ENCODE measurements at regions not wholly inside any gene's neighbourhood (a gene's known extent, or its start where the extent isn't known, plus 50 kb on each side); places are given as distances from the start of the nearest gene placed in this dataset.

DNA sequence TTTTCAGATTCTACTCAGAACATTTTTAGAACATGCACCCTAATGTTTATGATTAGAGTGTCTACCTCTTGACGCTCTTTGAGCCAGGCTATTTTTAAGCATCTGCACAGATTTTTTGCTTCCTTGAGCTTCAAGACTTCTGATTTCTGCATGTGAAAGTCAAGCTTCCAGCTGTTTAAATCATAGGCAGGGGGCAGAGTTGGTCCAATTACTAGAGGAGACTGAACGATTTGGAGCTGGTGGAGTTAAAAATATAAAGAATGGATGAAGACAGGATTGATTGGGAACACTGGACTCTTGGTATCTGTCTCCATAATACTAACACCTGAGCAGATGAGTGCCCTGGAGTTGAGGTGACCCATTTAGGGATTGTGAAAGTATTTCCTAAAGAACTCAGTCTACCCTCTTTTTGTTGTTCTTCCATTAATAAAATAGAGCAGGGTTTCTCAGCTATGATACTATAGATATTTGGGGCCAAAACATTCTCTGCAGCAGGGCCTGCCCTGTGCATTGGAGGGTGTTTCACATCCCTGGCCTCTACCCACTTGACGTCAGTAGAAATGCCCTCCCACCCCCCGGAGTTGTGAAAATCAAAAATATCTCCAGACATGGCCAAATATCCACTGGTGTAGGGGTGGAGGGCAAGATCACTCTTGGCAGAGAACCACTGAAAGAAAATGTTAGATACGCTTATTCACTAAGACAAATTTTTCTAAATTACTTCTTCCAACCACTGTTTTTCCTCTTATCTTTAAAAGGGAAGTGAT is 160.1 kb downstream of the COG6 start:
- TF ChIP-seq, protein P1, sequence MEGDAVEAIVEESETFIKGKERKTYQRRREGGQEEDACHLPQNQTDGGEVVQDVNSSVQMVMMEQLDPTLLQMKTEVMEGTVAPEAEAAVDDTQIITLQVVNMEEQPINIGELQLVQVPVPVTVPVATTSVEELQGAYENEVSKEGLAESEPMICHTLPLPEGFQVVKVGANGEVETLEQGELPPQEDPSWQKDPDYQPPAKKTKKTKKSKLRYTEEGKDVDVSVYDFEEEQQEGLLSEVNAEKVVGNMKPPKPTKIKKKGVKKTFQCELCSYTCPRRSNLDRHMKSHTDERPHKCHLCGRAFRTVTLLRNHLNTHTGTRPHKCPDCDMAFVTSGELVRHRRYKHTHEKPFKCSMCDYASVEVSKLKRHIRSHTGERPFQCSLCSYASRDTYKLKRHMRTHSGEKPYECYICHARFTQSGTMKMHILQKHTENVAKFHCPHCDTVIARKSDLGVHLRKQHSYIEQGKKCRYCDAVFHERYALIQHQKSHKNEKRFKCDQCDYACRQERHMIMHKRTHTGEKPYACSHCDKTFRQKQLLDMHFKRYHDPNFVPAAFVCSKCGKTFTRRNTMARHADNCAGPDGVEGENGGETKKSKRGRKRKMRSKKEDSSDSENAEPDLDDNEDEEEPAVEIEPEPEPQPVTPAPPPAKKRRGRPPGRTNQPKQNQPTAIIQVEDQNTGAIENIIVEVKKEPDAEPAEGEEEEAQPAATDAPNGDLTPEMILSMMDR (IDR thresholded peaks at IDR 0.05), result no peak

DNA sequence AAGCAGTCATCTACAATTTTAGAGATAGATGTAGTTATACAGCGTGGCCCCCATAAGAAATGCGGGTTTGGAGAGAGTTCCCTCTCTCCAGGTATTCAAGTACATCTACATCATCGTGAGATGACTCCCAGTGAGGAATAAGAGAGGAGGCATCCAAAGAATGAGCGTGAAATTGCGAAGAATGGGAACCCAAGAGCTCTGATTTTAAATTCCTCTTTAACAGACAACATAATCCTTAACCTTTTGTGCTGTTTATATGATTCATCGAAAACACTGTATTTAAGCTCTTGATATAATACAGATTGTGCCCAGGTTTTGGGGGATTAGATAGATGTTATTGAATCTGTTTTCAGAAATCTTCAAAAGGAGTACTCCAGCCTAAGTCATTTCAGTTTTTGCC is 161.5 kb downstream of the COG6 start:
- TF ChIP-seq, protein P1 (IDR thresholded peaks at IDR 0.05), result no peak

DNA sequence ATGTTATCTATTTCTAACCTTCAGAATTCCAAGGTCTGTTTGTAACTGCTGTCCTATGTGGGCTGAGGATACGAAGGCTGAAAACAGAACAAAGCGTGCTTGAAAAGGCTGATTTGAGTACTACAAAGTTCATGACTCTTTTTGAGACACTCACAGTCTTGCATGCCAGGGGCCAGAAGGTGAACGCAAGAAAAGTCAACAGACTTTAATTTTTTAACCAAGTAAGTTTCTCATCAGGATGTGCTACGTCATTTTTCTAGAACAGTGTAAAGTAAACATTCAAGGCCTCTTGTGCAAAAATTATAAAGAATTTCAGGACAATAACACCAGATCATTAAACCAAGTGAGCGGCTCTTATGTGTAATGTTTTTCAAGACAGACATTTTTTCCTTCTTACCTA is 163.5 kb downstream of the COG6 start:
- TF ChIP-seq, protein P1 (IDR thresholded peaks at IDR 0.05), result no peak

DNA sequence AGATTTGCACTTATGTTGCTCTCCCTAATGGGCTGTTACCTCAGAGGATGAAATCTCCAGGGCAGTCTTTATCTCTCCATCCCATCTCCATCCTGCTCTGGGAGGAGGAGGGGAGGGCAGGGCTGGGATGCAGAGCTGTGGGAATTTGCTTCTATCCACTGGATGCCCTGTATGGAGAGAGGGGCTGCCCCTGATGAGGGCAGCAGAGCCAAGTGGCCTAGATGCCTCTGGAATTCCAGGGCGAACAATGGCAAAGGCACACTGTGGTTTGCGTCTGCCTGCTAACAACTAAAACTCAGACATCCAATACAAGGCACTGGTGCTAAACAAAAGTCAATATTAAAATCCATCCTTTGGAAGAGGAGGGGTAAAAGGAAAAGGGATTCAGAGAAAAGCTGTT is 165.1 kb downstream of the COG6 start:
- TF ChIP-seq, protein P1 (IDR thresholded peaks at IDR 0.05), result no peak

DNA sequence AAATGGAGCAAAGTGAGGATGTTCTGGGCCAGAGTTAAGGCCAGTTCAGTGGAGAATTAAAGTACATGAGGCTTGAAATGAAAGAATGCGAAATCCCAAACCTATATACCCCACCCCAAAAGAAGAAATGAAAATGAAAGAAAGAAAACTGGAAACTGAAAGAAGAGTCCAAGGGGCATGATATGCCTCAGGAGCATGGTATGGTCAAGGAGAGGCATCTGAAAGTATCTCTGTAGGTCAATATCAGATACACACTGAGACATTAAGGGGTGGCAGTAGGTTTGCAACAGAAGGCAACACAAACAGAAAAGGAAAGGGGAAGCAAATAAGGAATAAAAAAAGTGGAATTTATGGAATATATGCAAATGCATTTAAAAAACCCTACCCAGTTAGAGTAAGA is 166.5 kb downstream of the COG6 start:
- TF ChIP-seq, protein P1 (IDR thresholded peaks at IDR 0.05), result no peak

DNA sequence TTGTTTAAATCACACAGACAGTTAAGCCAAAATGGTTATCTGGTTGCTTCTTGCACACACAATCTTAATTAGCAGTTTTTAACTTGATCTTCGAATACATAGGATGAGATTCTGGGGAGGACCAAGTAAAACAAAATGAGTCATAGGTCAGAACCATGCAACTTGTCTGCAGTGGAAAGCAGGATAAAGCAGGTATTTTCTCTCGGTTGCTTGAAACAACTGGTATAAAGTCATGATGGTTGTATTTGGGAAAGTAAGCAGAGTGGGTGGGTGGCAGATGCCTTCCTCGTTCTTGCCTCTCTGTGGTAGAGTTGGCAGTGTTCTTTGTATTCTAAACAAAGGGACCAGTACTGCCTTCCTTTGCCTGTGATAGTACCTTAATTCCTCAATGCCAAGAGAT is 167.0 kb downstream of the COG6 start:
- TF ChIP-seq, protein P1 (IDR thresholded peaks at IDR 0.05), result no peak

DNA sequence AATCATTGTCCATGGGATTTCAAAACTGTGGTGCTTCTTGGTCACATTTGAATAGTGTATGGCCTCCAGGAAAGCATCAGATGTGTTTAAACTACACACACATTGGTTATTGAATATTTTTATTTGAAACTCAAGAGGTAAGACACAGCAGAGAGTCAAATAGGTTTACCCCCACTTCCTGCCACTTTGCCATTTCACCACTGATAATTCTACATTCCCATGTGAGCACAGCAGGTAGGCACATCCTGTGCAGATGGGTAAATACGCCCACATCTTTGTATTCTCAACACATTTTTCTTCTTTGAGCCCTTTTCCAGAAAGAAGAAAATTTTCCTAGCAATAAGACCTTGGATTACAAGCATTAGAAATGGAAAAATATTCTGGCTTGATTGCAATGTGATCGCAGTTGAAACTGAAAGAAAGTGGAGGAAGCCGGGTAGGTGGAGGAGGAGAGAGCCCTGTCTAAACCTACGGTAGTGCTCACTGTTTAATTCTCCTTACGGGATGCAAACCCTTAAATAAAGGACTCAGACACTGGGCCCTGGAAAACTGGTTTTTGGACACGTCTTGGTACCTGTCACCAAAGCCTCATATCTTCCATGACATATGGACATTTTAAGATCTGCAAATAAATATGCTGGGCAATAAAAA is 167.7 kb downstream of the COG6 start:
- TF ChIP-seq, protein P1 (IDR thresholded peaks at IDR 0.05), result no peak
